Peyer's patch (tissue), 4 donors: ENCODE measurements at regions not wholly inside any gene's neighbourhood (a gene's known extent, or its start where the extent isn't known, plus 50 kb on each side); places are given as distances from the start of the nearest gene placed in this dataset.
A peak's percentile ranks its signal among the peaks of the same experiment; 100 is the strongest.

Experiments used
- DNase-seq, 3 donors: peaks; one replicate each; pipeline ENCODE4 v3.0.0-alpha.2; 2017 to 2019
- H3K27ac ChIP-seq, 4 donors: fragments of 200-600 bp; sonication (generic); one replicate each; pipeline ENCODE4 v1.5.1; 2016 to 2019
- H3K27me3 ChIP-seq, 2 donors: fragments of 200-600 bp; sonication (generic); one replicate each; pipeline ENCODE4 v1.5.1; 2019
- H3K36me3 ChIP-seq, 3 donors: fragments of 200-600 bp; sonication (generic); one replicate each; pipeline ENCODE4 v1.5.1; 2016 to 2019
- H3K4me1 ChIP-seq, 4 donors: fragments of 200-600 bp; sonication (generic); one replicate each; pipeline ENCODE4 v1.5.1; 2016 to 2019
- H3K4me3 ChIP-seq, 4 donors: fragments of 200-600 bp; sonication (generic); 1 replicate in 3 of 4; 2 replicates in 1 of 4; pipeline ENCODE4 v1.5.1; 2016 to 2019; ENCODE audit warnings: mild to moderate bottlenecking in 1 of 4
- H3K9me3 ChIP-seq, 4 donors: fragments of 200-600 bp; sonication (generic); one replicate each; pipeline ENCODE4 v1.5.1; 2016 to 2019; ENCODE audit warnings: mild to moderate bottlenecking in 1 of 4
- CTCF ChIP-seq, 6 experiments: fragments of 450-650 bp in 4 of 6; fragments of 200-600 bp in 2 of 6; sonication (generic) in 1 of 6; IDR thresholded peaks; one replicate each; pipeline ENCODE4 v1.5.1; 2017 to 2019; ENCODE audit warnings: antibody characterized with exemption in 6 of 6, mild to moderate bottlenecking in 3 of 6, moderate library complexity in 1 of 6
- POLR2A ChIP-seq, 2 donors: fragments of 450-650 bp; IDR thresholded peaks; one replicate each; pipeline ENCODE4 v1.5.1; 2017; ENCODE audit warnings: antibody characterized with exemption in 2 of 2, mild to moderate bottlenecking in 2 of 2, moderate library complexity in 2 of 2

GRCh38 chr17:65430209-65430833 is 131.1 kb downstream of the AXIN2 start:
- Histone ChIP-seq H3K27ac (no peak overlapping the region), H3K4me1 (no peaks in the 10 kb centered on the region), H3K4me3 (no peak overlapping the region), H3K9me3 (peaks cover 0 to 1% (median 0%) of the 10 kb centered on the region in 4 donors), H3K36me3 (no peaks in the 10 kb centered on the region), H3K27me3 (no peaks in the 10 kb centered on the region)
- TF ChIP-seq CTCF (IDR thresholded peaks at IDR 0.05) (no peak), POLR2A (IDR thresholded peaks at IDR 0.05) (no peak)
- no peak for DNase-seq

DNA sequence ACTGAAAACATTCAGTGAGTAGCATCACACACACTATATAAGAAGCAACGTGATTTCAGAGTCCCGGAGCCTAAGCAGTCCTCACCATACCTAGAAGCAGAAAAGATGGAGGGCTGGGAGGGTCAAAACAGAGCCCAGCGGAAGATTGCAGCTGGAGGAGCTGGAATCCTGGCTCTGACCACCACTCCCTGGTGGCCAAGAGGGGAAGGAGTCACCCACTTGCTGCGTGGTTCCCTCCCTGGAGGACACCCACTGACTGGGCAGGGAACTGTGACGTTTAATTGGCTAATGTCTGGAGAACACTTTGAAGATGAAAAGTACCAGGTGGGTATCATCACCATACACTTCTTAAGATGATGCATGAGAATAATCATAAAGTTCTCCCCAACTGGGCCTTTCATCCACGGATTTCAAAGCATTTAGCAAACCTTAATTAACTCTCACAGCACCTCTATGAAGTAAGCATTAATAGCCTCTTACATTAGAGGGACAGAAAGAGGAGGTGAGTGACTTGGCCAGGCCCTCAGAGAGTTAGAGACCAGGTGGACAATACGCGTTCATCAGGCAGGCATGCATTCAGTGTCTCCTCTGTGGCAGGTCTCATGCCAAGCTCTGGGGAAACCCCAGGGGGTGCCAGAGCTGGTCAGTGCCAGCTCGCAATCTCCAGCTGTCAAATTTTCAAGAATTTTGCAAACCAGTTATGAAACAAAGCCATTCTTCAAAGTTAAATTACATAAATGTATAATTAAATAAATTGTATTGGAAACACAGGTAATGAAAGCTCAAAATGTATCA is 137.9 kb downstream of the AXIN2 start:
- no peak overlapping the region for H3K4me3 ChIP-seq
- no peaks in the 10 kb centered on the region for H3K27me3 ChIP-seq
- TF ChIP-seq POLR2A (IDR thresholded peaks at IDR 0.05) (no peak), CTCF (IDR thresholded peaks at IDR 0.05) (no peak)
- H3K27ac ChIP-seq = no peak overlapping the region
- no peaks in the 10 kb centered on the region for H3K4me1 ChIP-seq
- no peak for DNase-seq
- H3K9me3 ChIP-seq = peaks cover 0 to 7% (median 0%) of the 10 kb centered on the region in 4 donors
- no peaks in the 10 kb centered on the region for H3K36me3 ChIP-seq

GRCh38 chr17:65418622-65419021 is 142.8 kb downstream of the AXIN2 start:
- no peaks in the 10 kb centered on the region for H3K9me3 ChIP-seq
- H3K27me3 ChIP-seq = no peaks in the 10 kb centered on the region
- H3K4me3 ChIP-seq = no peak overlapping the region
- DNase-seq = no peak
- no peak overlapping the region for H3K27ac ChIP-seq
- peaks cover 0 to 5% (median 0%) of the 10 kb centered on the region in 4 donors for H3K4me1 ChIP-seq
- no peak for TF ChIP-seq POLR2A (IDR thresholded peaks at IDR 0.05)
- TF ChIP-seq CTCF (IDR thresholded peaks at IDR 0.05) = peak in 2 of 6 experiments; percentile 6 to 17
- H3K36me3 ChIP-seq = no peaks in the 10 kb centered on the region

GRCh38 chr17:65417406-65418221 is 143.8 kb downstream of the AXIN2 start:
- no peak for DNase-seq
- Histone ChIP-seq H3K9me3 (no peaks in the 10 kb centered on the region), H3K27ac (no peak overlapping the region), H3K27me3 (no peaks in the 10 kb centered on the region), H3K4me1 (peaks cover 0 to 5% (median 0%) of the 10 kb centered on the region in 4 donors), H3K4me3 (no peak overlapping the region), H3K36me3 (no peaks in the 10 kb centered on the region)
- no peak for TF ChIP-seq POLR2A (IDR thresholded peaks at IDR 0.05)
- no peak for TF ChIP-seq CTCF (IDR thresholded peaks at IDR 0.05)

- DNase-seq = peak in 1 of 3 donors; percentile 56
- peaks cover 0 to 5% (median 0%) of the 10 kb centered on the region in 4 donors for H3K9me3 ChIP-seq
- no peaks in the 10 kb centered on the region for H3K36me3 ChIP-seq
- H3K4me1 ChIP-seq = peaks cover 0 to 5% (median 0%) of the 10 kb centered on the region in 4 donors
- H3K27me3 ChIP-seq = no peaks in the 10 kb centered on the region
- H3K27ac ChIP-seq = no peak overlapping the region
- no peak for TF ChIP-seq CTCF (IDR thresholded peaks at IDR 0.05)
- no peak for TF ChIP-seq POLR2A (IDR thresholded peaks at IDR 0.05)
- no peak overlapping the region for H3K4me3 ChIP-seq
These were observed 145.5 kb downstream of the AXIN2 start for GRCh38 chr17:65415991-65416390.
